Glutamatergic neuron (in vitro differentiated cells): ENCODE measurements at regions not wholly inside any gene's neighbourhood (a gene's known extent, or its start where the extent isn't known, plus 50 kb on each side); places are given as distances from the start of the nearest gene placed in this dataset.

Experiments used
- DNase-seq: peaks from one replicate; pipeline ENCODE4 v3.0.0; 2022
- H3K27ac Mint-ChIP-seq: one replicate; pipeline ENCODE4 v1.8.0; 2020; ENCODE audit warnings: mild to moderate bottlenecking, mixed read lengths, inconsistent platforms; ENCODE audit not compliant: unreplicated experiment
- H3K27me3 Mint-ChIP-seq: one replicate; pipeline ENCODE4 v1.8.0; 2020; ENCODE audit warnings: mild to moderate bottlenecking, moderate library complexity, mixed read lengths, inconsistent platforms; ENCODE audit not compliant: unreplicated experiment
- H3K36me3 Mint-ChIP-seq: one replicate; pipeline ENCODE4 v1.8.0; 2020; ENCODE audit warnings: mild to moderate bottlenecking, mixed read lengths, inconsistent platforms; ENCODE audit not compliant: unreplicated experiment
- H3K4me1 Mint-ChIP-seq: one replicate; pipeline ENCODE4 v1.8.0; 2020; ENCODE audit warnings: mild to moderate bottlenecking, low read depth, mixed read lengths, inconsistent platforms; ENCODE audit not compliant: unreplicated experiment
- H3K4me3 Mint-ChIP-seq: one replicate; pipeline ENCODE4 v1.8.0; 2020; ENCODE audit warnings: mild to moderate bottlenecking, mixed read lengths, inconsistent platforms; ENCODE audit not compliant: unreplicated experiment
- H3K9me3 Mint-ChIP-seq: one replicate; pipeline ENCODE4 v1.8.0; 2020; ENCODE audit warnings: mild to moderate bottlenecking, moderate library complexity, mixed read lengths, inconsistent platforms; ENCODE audit not compliant: unreplicated experiment
- CTCF ChIP-seq: fragments of 200-600 bp; sonication (generic); IDR thresholded peaks from one replicate; pipeline ENCODE4 v1.5.0; 2021; ENCODE audit not compliant: partially characterized antibody, unreplicated experiment

- Mint-ChIP-seq H3K4me1 (no peaks in the 10 kb centered on the region), H3K4me3 (no peak overlapping the region), H3K27me3 (no peaks in the 10 kb centered on the region), H3K27ac (no peak overlapping the region), H3K9me3 (no peaks in the 10 kb centered on the region), H3K36me3 (no peaks in the 10 kb centered on the region)
- TF ChIP-seq CTCF, result no peak
- DNase-seq, result no peak
Measured at GRCh38 chr5:23035555-23036090, 182.5 kb upstream of the CDH12 start.

GRCh38 chr5:23033864-23034263 lies 180.7 kb upstream of the CDH12 start:
- Mint-ChIP-seq H3K9me3 (no peaks in the 10 kb centered on the region), H3K36me3 (no peaks in the 10 kb centered on the region), H3K4me3 (no peak overlapping the region), H3K4me1 (no peaks in the 10 kb centered on the region), H3K27me3 (no peaks in the 10 kb centered on the region), H3K27ac (no peak overlapping the region)
- TF ChIP-seq CTCF, result no peak
- DNase-seq, result no peak

DNA sequence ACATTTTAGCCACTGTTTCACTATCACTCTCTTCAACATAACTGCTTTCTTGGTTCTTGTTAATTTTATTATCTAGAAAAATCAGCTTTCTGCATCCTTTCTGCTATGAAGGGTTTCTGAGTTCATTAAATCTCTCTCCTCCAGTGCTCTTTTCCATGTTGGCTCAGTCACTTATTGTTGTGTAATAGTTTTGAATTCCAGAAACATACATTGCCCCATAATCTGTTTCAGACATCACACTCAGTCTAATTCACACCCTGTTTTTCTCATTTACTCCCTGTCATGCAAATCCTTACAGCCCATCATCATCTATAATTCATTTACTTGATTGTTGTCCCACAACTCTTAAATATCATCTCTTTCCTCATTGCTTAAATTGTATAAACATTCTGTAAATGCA lies 176.1 kb upstream of the CDH12 start:
- peaks cover 16% of the 10 kb centered on the region for H3K4me1 Mint-ChIP-seq
- H3K9me3 Mint-ChIP-seq, result no peaks in the 10 kb centered on the region
- no peak for TF ChIP-seq CTCF
- no peaks in the 10 kb centered on the region for H3K36me3 Mint-ChIP-seq
- no peaks in the 10 kb centered on the region for H3K27me3 Mint-ChIP-seq
- no peak overlapping the region for H3K27ac Mint-ChIP-seq
- no peak for DNase-seq
- H3K4me3 Mint-ChIP-seq, result no peak overlapping the region

DNA sequence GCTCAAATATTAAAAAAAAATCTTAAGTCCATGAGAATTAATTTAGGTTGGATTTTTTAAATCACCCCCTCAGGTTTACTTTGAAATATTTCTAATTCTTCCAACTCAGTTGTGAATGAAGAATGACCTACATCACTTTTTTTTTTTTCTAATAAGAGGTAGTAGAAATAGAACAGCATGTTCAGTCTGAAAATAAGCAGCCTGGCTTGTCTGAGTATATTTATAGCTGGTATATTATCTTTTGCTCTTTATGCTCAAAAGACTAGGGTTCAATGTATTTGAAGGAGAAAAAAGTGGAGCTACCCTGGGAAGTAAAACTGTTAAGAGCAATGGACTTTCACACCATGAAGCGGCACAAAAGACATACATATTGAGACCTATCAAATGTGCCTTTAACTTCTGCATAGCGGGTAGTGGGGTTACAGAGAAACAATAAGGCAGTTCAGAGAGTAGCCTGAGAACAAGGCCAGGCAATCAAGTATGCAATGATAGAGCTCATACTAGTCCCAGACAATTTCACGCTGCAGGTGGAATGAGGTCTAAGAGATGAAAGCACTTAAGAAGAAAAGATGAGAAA lies 175.4 kb upstream of the CDH12 start:
- Mint-ChIP-seq H3K9me3 (no peaks in the 10 kb centered on the region), H3K4me3 (no peak overlapping the region), H3K27ac (no peak overlapping the region), H3K27me3 (no peaks in the 10 kb centered on the region), H3K36me3 (no peaks in the 10 kb centered on the region), H3K4me1 (peaks cover 16% of the 10 kb centered on the region)
- TF ChIP-seq CTCF, result no peak
- DNase-seq, result no peak

DNA sequence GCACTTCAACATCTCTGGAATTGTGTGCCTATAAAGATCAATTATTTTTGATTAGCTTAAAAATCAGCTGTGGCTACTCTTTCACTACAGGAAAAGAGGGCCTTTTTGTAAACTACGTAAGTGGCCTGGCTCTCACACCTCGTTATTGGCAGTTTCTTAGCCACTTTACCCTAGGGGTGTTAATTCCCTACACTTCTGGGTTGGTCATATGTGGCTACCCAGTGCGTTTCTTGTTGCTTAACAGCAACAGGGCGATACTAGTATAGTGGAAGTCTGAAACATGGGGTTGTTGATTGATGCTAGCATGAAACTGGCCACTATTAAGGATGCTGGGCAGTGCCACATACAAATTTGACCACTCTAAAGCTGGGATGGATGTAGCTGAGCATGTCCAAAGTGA lies 174.7 kb upstream of the CDH12 start:
- DNase-seq, result no peak
- Mint-ChIP-seq H3K9me3 (no peaks in the 10 kb centered on the region), H3K27me3 (no peaks in the 10 kb centered on the region), H3K36me3 (no peaks in the 10 kb centered on the region), H3K4me3 (no peak overlapping the region), H3K4me1 (peaks cover 16% of the 10 kb centered on the region), H3K27ac (no peak overlapping the region)
- no peak for TF ChIP-seq CTCF
